Heart left ventricle (tissue), 13 donors: ENCODE measurements at regions not wholly inside any gene's neighbourhood (a gene's known extent, or its start where the extent isn't known, plus 50 kb on each side); places are given as distances from the start of the nearest gene placed in this dataset.

Experiments used
- POLR2A ChIP-seq, 2 donors: fragments of 450-650 bp; IDR thresholded peaks; one replicate each; pipeline ENCODE4 v1.6.1; 2017; ENCODE audit warnings: antibody characterized with exemption in 2 of 2, mild to moderate bottlenecking in 2 of 2, moderate library complexity in 2 of 2
- TF ChIP-seq, protein P1 (sequence below), 12 donors: fragments of 200-600 bp; sonication (generic) in 4 of 12; IDR thresholded peaks; one replicate each; pipeline versions ENCODE4 v1.5.0 to v1.8.0; 2018 to 2022; ENCODE audit warnings: antibody characterized with exemption in 12 of 12, mild to moderate bottlenecking in 5 of 12
- donor health status: ischemic (EF 13 %, LVEDD 7.1; RV severe dilation, severe dysfunction).
- donor health status: DM: no; HTN: yes; CAD: no.
- donor health status: DM: no; HTN: no; CAD: no.
- donor health status: ischemic (EF 25% LVEDD 6.9; RV normal size, moderate dysfunction).
- donor health status: ischemic (EF 25% LVEDD 5.7; RV mildly dilated, moderate dysfunction).
- donor health status: ischemic (EF 35%, LVEDD 5.7; RV mildly dilated, moderate dysfunction).
- donor health status: nonischemic (EF 11% LVEDD 7.7; RV severe dilation, severe dysfunction).
- donor health status: DM: yes; HTN: yes; CAD: no.
- donor health status: PGD.
- donor health status: ischemic (EF 29% LVEDD 5.4; RV normal size, mild dysfunction).
- donor health status: nonischemic (EF 23%, LVEDD 6.1; RV moderate dilation, normal function).

DNA sequence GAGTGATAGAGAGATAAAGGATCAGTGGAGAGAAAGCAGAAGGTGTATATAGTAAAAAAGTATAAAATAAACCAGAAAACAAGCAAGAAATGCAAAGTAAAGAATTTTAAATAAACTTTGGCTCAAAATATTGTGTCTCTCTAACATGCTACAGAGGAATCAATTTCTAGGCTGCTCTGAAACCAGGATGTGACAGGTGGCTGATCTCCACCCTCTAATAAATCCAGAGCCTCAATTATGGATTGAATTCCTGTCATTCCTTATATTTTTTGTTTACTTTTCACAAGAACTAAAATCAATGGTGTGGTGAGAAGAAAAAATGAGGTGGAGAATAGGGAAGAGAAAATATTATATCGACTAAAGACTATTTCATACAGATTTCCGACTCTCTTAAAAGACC is 965.1 kb upstream of the SEMA6A start:
- TF ChIP-seq, protein P1, sequence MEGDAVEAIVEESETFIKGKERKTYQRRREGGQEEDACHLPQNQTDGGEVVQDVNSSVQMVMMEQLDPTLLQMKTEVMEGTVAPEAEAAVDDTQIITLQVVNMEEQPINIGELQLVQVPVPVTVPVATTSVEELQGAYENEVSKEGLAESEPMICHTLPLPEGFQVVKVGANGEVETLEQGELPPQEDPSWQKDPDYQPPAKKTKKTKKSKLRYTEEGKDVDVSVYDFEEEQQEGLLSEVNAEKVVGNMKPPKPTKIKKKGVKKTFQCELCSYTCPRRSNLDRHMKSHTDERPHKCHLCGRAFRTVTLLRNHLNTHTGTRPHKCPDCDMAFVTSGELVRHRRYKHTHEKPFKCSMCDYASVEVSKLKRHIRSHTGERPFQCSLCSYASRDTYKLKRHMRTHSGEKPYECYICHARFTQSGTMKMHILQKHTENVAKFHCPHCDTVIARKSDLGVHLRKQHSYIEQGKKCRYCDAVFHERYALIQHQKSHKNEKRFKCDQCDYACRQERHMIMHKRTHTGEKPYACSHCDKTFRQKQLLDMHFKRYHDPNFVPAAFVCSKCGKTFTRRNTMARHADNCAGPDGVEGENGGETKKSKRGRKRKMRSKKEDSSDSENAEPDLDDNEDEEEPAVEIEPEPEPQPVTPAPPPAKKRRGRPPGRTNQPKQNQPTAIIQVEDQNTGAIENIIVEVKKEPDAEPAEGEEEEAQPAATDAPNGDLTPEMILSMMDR (IDR thresholded peaks at IDR 0.05) = no peak
- TF ChIP-seq POLR2A (IDR thresholded peaks at IDR 0.05) = no peak
